NCI-H774 (cell line): ENCODE measurements at regions not wholly inside any gene's neighbourhood (a gene's known extent, or its start where the extent isn't known, plus 50 kb on each side); places are given as distances from the start of the nearest gene placed in this dataset.

Source experiments
- DNase-seq: peaks from one replicate; lab custom pipeline; 2025; lab: John Stamatoyannopoulos, UW

GRCh38 chr4:180500154-180500553 is 1743.0 kb upstream of the TENM3 start:
- no peak for DNase-seq

GRCh38 chr4:180512801-180513475 is 1730.3 kb upstream of the TENM3 start:
- DNase-seq: no peak

GRCh38 chr4:180518906-180519305 is 1724.3 kb upstream of the TENM3 start:
- no peak for DNase-seq

- no peak for DNase-seq
Observed at GRCh38 chr4:180521181-180521580, 1722.0 kb upstream of the TENM3 start.

- DNase-seq: no peak
Observed at GRCh38 chr4:180525523-180526077, 1717.6 kb upstream of the TENM3 start.

GRCh38 chr4:180528003-180528402 is 1715.2 kb upstream of the TENM3 start:
- DNase-seq: no peak

- DNase-seq: no peak
Observed at GRCh38 chr4:180530787-180531186, 1712.4 kb upstream of the TENM3 start.

GRCh38 chr4:180532691-180533090 is 1710.5 kb upstream of the TENM3 start:
- DNase-seq: no peak

- DNase-seq: no peak
Observed at GRCh38 chr4:180538384-180539057, 1704.7 kb upstream of the TENM3 start.

- DNase-seq: no peak
Observed at GRCh38 chr4:180539284-180539683, 1703.9 kb upstream of the TENM3 start.

GRCh38 chr4:180541678-180542077 is 1701.5 kb upstream of the TENM3 start:
- no peak for DNase-seq

- DNase-seq: no peak
Observed at GRCh38 chr4:180542445-180543100, 1700.6 kb upstream of the TENM3 start.

GRCh38 chr4:180550106-180550505 is 1693.1 kb upstream of the TENM3 start:
- DNase-seq: no peak

- DNase-seq: no peak
Observed at GRCh38 chr4:180557348-180557747, 1685.9 kb upstream of the TENM3 start.

- no peak for DNase-seq
Observed at GRCh38 chr4:180557950-180558349, 1685.3 kb upstream of the TENM3 start.

- DNase-seq: no peak
Observed at GRCh38 chr4:180558427-180558826, 1684.8 kb upstream of the TENM3 start.

- no peak for DNase-seq
Observed at GRCh38 chr4:180560896-180561295, 1682.3 kb upstream of the TENM3 start.

GRCh38 chr4:180564026-180564425 is 1679.2 kb upstream of the TENM3 start:
- DNase-seq: no peak

GRCh38 chr4:180564448-180564847 is 1678.8 kb upstream of the TENM3 start:
- DNase-seq: no peak

- DNase-seq: no peak
Observed at GRCh38 chr4:180565856-180566431, 1677.3 kb upstream of the TENM3 start.

GRCh38 chr4:180566492-180566891 is 1676.7 kb upstream of the TENM3 start:
- DNase-seq: no peak

GRCh38 chr4:180567080-180567479 is 1676.1 kb upstream of the TENM3 start:
- no peak for DNase-seq
